ENCODE measurements at regions not wholly inside any gene's neighbourhood (a gene's known extent, or its start where the extent isn't known, plus 50 kb on each side); places are given as distances from the start of the nearest gene placed in this dataset.

- TF ChIP-seq E2F1 (CRISPR knock-in tag; IDR thresholded peaks at IDR 0.05) (no peak), CTCF (IDR thresholded peaks at IDR 0.05) (no peak), PREB (CRISPR knock-in tag; IDR thresholded peaks at IDR 0.05; ENCODE audit: borderline replicate concordance) (no peak), E2F5 (CRISPR knock-in tag; IDR thresholded peaks at IDR 0.05) (no peak), ZBTB43 (CRISPR knock-in tag; IDR thresholded peaks at IDR 0.05) (no peak), ZNF416 (CRISPR knock-in tag; IDR thresholded peaks at IDR 0.05) (no peak), IRF2 (CRISPR knock-in tag; IDR thresholded peaks at IDR 0.05; ENCODE audit: borderline replicate concordance, low read depth) (no peak), USF2 (CRISPR knock-in tag; IDR thresholded peaks at IDR 0.05) (no peak), ATF6 (CRISPR knock-in tag; IDR thresholded peaks at IDR 0.05) (no peak), NFYB (CRISPR knock-in tag; conservative IDR thresholded peaks at IDR 0.05; ENCODE audit: low read depth) (no peak), SMAD3 (CRISPR knock-in tag; IDR thresholded peaks at IDR 0.05; ENCODE audit: borderline replicate concordance) (no peak), ERG (CRISPR knock-in tag; IDR thresholded peaks at IDR 0.05) (no peak), HMGXB4 (CRISPR knock-in tag; IDR thresholded peaks at IDR 0.05) (no peak)
Measured at GRCh38 chr2:14492920-14493503, 139.5 kb upstream of the LRATD1 start.

Measured in WTC11 (cell line).